ENCODE measurements at regions not wholly inside any gene's neighbourhood (a gene's known extent, or its start where the extent isn't known, plus 50 kb on each side); places are given as distances from the start of the nearest gene placed in this dataset.

- no peak for TF ChIP-seq EZH2 (IDR thresholded peaks at IDR 0.05)
- TF ChIP-seq, protein P1, sequence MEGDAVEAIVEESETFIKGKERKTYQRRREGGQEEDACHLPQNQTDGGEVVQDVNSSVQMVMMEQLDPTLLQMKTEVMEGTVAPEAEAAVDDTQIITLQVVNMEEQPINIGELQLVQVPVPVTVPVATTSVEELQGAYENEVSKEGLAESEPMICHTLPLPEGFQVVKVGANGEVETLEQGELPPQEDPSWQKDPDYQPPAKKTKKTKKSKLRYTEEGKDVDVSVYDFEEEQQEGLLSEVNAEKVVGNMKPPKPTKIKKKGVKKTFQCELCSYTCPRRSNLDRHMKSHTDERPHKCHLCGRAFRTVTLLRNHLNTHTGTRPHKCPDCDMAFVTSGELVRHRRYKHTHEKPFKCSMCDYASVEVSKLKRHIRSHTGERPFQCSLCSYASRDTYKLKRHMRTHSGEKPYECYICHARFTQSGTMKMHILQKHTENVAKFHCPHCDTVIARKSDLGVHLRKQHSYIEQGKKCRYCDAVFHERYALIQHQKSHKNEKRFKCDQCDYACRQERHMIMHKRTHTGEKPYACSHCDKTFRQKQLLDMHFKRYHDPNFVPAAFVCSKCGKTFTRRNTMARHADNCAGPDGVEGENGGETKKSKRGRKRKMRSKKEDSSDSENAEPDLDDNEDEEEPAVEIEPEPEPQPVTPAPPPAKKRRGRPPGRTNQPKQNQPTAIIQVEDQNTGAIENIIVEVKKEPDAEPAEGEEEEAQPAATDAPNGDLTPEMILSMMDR (IDR thresholded peaks at IDR 0.05), result peak; percentile 12
- no peak for TF ChIP-seq EZH2phosphoT487 (IDR thresholded peaks at IDR 0.05)
These were observed 325.8 kb downstream of the FAT3 start for GRCh38 chr11:92550411-92550810.
